ENCODE measurements at regions not wholly inside any gene's neighbourhood (a gene's known extent, or its start where the extent isn't known, plus 50 kb on each side); places are given as distances from the start of the nearest gene placed in this dataset.

- no peak for DNase-seq
- WGBS, 3 donors = 82 to 83% (median 83%) methylated on average over 8 of the region's 8 CpGs
- H3K36me3 ChIP-seq (ENCODE audit: control insufficient read depth in 3 of 3, insufficient read depth in 2 of 3, low read depth in 1 of 3, low read length in 3 of 3) = no peaks in the 10 kb centered on the region
- no peak for FAIRE-seq
- H3K9me3 ChIP-seq (ENCODE audit: control insufficient read depth in 2 of 2, insufficient read depth in 1 of 2, low read depth in 1 of 2, low read length in 1 of 2) = peaks cover 0 to 11% of the 10 kb centered on the region in 2 donors
- no peaks in the 10 kb centered on the region for H3K4me1 ChIP-seq (ENCODE audit: control insufficient read depth in 3 of 3, insufficient read depth in 2 of 3, low read depth in 1 of 3, low read length in 2 of 3)
- H3K27ac ChIP-seq (ENCODE audit: low read depth in 1 of 3, low read length in 2 of 3) = no peak overlapping the region
- no peak overlapping the region for H3K4me3 ChIP-seq (ENCODE audit: low read depth in 1 of 3, low read length in 3 of 3)
- H3K27me3 ChIP-seq (ENCODE audit: control insufficient read depth in 3 of 3, insufficient read depth in 3 of 3, low read length in 3 of 3) = no peaks in the 10 kb centered on the region
Observed at GRCh38 chr10:78831461-78831860, 237.3 kb upstream of the ZMIZ1 start.

GRCh38 chr10:78832281-78832680 is 236.5 kb upstream of the ZMIZ1 start:
- no peaks in the 10 kb centered on the region for H3K36me3 ChIP-seq (ENCODE audit: control insufficient read depth in 3 of 3, insufficient read depth in 2 of 3, low read depth in 1 of 3, low read length in 3 of 3)
- FAIRE-seq (no peak), DNase-seq (no peak)
- H3K27me3 ChIP-seq (ENCODE audit: control insufficient read depth in 3 of 3, insufficient read depth in 3 of 3, low read length in 3 of 3) = no peaks in the 10 kb centered on the region
- 78 to 88% (median 84%) methylated on average over 2 of the region's 2 CpGs for WGBS, 3 donors
- H3K27ac ChIP-seq (ENCODE audit: low read depth in 1 of 3, low read length in 2 of 3) = no peak overlapping the region
- H3K4me3 ChIP-seq (ENCODE audit: low read depth in 1 of 3, low read length in 3 of 3) = no peak overlapping the region
- no peaks in the 10 kb centered on the region for H3K4me1 ChIP-seq (ENCODE audit: control insufficient read depth in 3 of 3, insufficient read depth in 2 of 3, low read depth in 1 of 3, low read length in 2 of 3)
- peaks cover 0 to 11% of the 10 kb centered on the region in 2 donors for H3K9me3 ChIP-seq (ENCODE audit: control insufficient read depth in 2 of 2, insufficient read depth in 1 of 2, low read depth in 1 of 2, low read length in 1 of 2)

- H3K4me3 ChIP-seq (ENCODE audit: low read depth in 1 of 3, low read length in 3 of 3) = no peak overlapping the region
- H3K36me3 ChIP-seq (ENCODE audit: control insufficient read depth in 3 of 3, insufficient read depth in 2 of 3, low read depth in 1 of 3, low read length in 3 of 3) = no peaks in the 10 kb centered on the region
- H3K9me3 ChIP-seq (ENCODE audit: control insufficient read depth in 2 of 2, insufficient read depth in 1 of 2, low read depth in 1 of 2, low read length in 1 of 2) = peaks cover 0 to under 1% of the 10 kb centered on the region in 2 donors
- no peaks in the 10 kb centered on the region for H3K4me1 ChIP-seq (ENCODE audit: control insufficient read depth in 3 of 3, insufficient read depth in 2 of 3, low read depth in 1 of 3, low read length in 2 of 3)
- 81 to 85% (median 82%) methylated on average over 5 of the region's 5 CpGs for WGBS, 3 donors
- DNase-seq = no peak
- no peak overlapping the region for H3K27ac ChIP-seq (ENCODE audit: low read depth in 1 of 3, low read length in 2 of 3)
- no peaks in the 10 kb centered on the region for H3K27me3 ChIP-seq (ENCODE audit: control insufficient read depth in 3 of 3, insufficient read depth in 3 of 3, low read length in 3 of 3)
- no peak for FAIRE-seq
Observed at GRCh38 chr10:78838141-78838657, 230.6 kb upstream of the ZMIZ1 start.

- H3K36me3 ChIP-seq (ENCODE audit: control insufficient read depth in 3 of 3, insufficient read depth in 2 of 3, low read depth in 1 of 3, low read length in 3 of 3) = no peaks in the 10 kb centered on the region
- DNase-seq (no peak), FAIRE-seq (no peak)
- H3K4me1 ChIP-seq (ENCODE audit: control insufficient read depth in 3 of 3, insufficient read depth in 2 of 3, low read depth in 1 of 3, low read length in 2 of 3) = no peaks in the 10 kb centered on the region
- no peak overlapping the region for H3K4me3 ChIP-seq (ENCODE audit: low read depth in 1 of 3, low read length in 3 of 3)
- 85 to 100% (median 91%) methylated on average over 1 of the region's 1 CpG for WGBS, 3 donors
- no peak overlapping the region for H3K27ac ChIP-seq (ENCODE audit: low read depth in 1 of 3, low read length in 2 of 3)
- H3K27me3 ChIP-seq (ENCODE audit: control insufficient read depth in 3 of 3, insufficient read depth in 3 of 3, low read length in 3 of 3) = peaks cover 0 to 5% (median 1%) of the 10 kb centered on the region in 3 donors
- H3K9me3 ChIP-seq (ENCODE audit: control insufficient read depth in 2 of 2, insufficient read depth in 1 of 2, low read depth in 1 of 2, low read length in 1 of 2) = peaks cover 0 to 5% of the 10 kb centered on the region in 2 donors
Observed at GRCh38 chr10:78843495-78843894, 225.3 kb upstream of the ZMIZ1 start.

GRCh38 chr10:78844960-78845607 is 223.7 kb upstream of the ZMIZ1 start:
- no peak overlapping the region for H3K4me3 ChIP-seq (ENCODE audit: low read depth in 1 of 3, low read length in 3 of 3)

GRCh38 chr10:78846071-78846470 is 222.7 kb upstream of the ZMIZ1 start:
- Histone ChIP-seq H3K27me3 (ENCODE audit: control insufficient read depth in 3 of 3, insufficient read depth in 3 of 3, low read length in 3 of 3) (peaks cover 0 to 5% (median 1%) of the 10 kb centered on the region in 3 donors), H3K27ac (ENCODE audit: low read depth in 1 of 3, low read length in 2 of 3) (no peak overlapping the region), H3K9me3 (ENCODE audit: control insufficient read depth in 2 of 2, insufficient read depth in 1 of 2, low read depth in 1 of 2, low read length in 1 of 2) (peaks cover 0 to 5% of the 10 kb centered on the region in 2 donors), H3K4me1 (ENCODE audit: control insufficient read depth in 3 of 3, insufficient read depth in 2 of 3, low read depth in 1 of 3, low read length in 2 of 3) (no peaks in the 10 kb centered on the region), H3K4me3 (ENCODE audit: low read depth in 1 of 3, low read length in 3 of 3) (no peak overlapping the region), H3K36me3 (ENCODE audit: control insufficient read depth in 3 of 3, insufficient read depth in 2 of 3, low read depth in 1 of 3, low read length in 3 of 3) (no peaks in the 10 kb centered on the region)
- WGBS, 3 donors = 60 to 81% (median 74%) methylated on average over 5 of the region's 5 CpGs
- FAIRE-seq = no peak
- DNase-seq = no peak

More at GRCh38 chr10:78844960-78845607, 223.7 kb upstream of the ZMIZ1 start:
- Histone ChIP-seq H3K27me3 (ENCODE audit: control insufficient read depth in 3 of 3, insufficient read depth in 3 of 3, low read length in 3 of 3) (peaks cover 0 to 5% (median 1%) of the 10 kb centered on the region in 3 donors), H3K4me1 (ENCODE audit: control insufficient read depth in 3 of 3, insufficient read depth in 2 of 3, low read depth in 1 of 3, low read length in 2 of 3) (no peaks in the 10 kb centered on the region), H3K27ac (ENCODE audit: low read depth in 1 of 3, low read length in 2 of 3) (no peak overlapping the region), H3K9me3 (ENCODE audit: control insufficient read depth in 2 of 2, insufficient read depth in 1 of 2, low read depth in 1 of 2, low read length in 1 of 2) (peaks cover 0 to 5% of the 10 kb centered on the region in 2 donors), H3K36me3 (ENCODE audit: control insufficient read depth in 3 of 3, insufficient read depth in 2 of 3, low read depth in 1 of 3, low read length in 3 of 3) (no peaks in the 10 kb centered on the region)
- WGBS, 3 donors = 55 to 77% (median 59%) methylated on average over 10 of the region's 10 CpGs
- FAIRE-seq (no peak), DNase-seq (no peak)

- Histone ChIP-seq H3K4me3 (ENCODE audit: low read depth in 1 of 3, low read length in 3 of 3) (no peak overlapping the region), H3K36me3 (ENCODE audit: control insufficient read depth in 3 of 3, insufficient read depth in 2 of 3, low read depth in 1 of 3, low read length in 3 of 3) (no peaks in the 10 kb centered on the region), H3K4me1 (ENCODE audit: control insufficient read depth in 3 of 3, insufficient read depth in 2 of 3, low read depth in 1 of 3, low read length in 2 of 3) (no peaks in the 10 kb centered on the region), H3K9me3 (ENCODE audit: control insufficient read depth in 2 of 2, insufficient read depth in 1 of 2, low read depth in 1 of 2, low read length in 1 of 2) (peaks cover 0 to 5% of the 10 kb centered on the region in 2 donors), H3K27me3 (ENCODE audit: control insufficient read depth in 3 of 3, insufficient read depth in 3 of 3, low read length in 3 of 3) (peaks cover 0 to 5% (median 1%) of the 10 kb centered on the region in 3 donors), H3K27ac (ENCODE audit: low read depth in 1 of 3, low read length in 2 of 3) (no peak overlapping the region)
- DNase-seq = no peak
- no peak for FAIRE-seq
- WGBS, 3 donors = 81 to 88% (median 86%) methylated on average over 7 of the region's 7 CpGs
Observed at GRCh38 chr10:78846760-78847159, 222.0 kb upstream of the ZMIZ1 start.

GRCh38 chr10:78847485-78847884 is 221.3 kb upstream of the ZMIZ1 start:
- FAIRE-seq (no peak), DNase-seq (no peak)
- 76 to 80% (median 80%) methylated on average over 5 of the region's 5 CpGs for WGBS, 3 donors
- Histone ChIP-seq H3K4me3 (ENCODE audit: low read depth in 1 of 3, low read length in 3 of 3) (no peak overlapping the region), H3K36me3 (ENCODE audit: control insufficient read depth in 3 of 3, insufficient read depth in 2 of 3, low read depth in 1 of 3, low read length in 3 of 3) (no peaks in the 10 kb centered on the region), H3K4me1 (ENCODE audit: control insufficient read depth in 3 of 3, insufficient read depth in 2 of 3, low read depth in 1 of 3, low read length in 2 of 3) (no peaks in the 10 kb centered on the region), H3K9me3 (ENCODE audit: control insufficient read depth in 2 of 2, insufficient read depth in 1 of 2, low read depth in 1 of 2, low read length in 1 of 2) (peaks cover 0 to 5% of the 10 kb centered on the region in 2 donors), H3K27me3 (ENCODE audit: control insufficient read depth in 3 of 3, insufficient read depth in 3 of 3, low read length in 3 of 3) (peaks cover 0 to 5% (median 1%) of the 10 kb centered on the region in 3 donors), H3K27ac (ENCODE audit: low read depth in 1 of 3, low read length in 2 of 3) (no peak overlapping the region)
